H1 (cell line): ENCODE measurements at regions not wholly inside any gene's neighbourhood (a gene's known extent, or its start where the extent isn't known, plus 50 kb on each side); places are given as distances from the start of the nearest gene placed in this dataset.
A peak's percentile ranks its signal among the peaks of the same experiment; 100 is the strongest.

ENCODE experiments used
- CTCF ChIA-PET: fragments of 300-600 bp; sonication (Branson Sonifier 250); formaldehyde crosslinking; loops from one replicate; lab custom pipeline; 2021; ENCODE audit not compliant: partially characterized antibody; lab: Charles Lee
- POLR2A ChIA-PET: fragments of 300-600 bp; sonication (Branson Sonifier 250); formaldehyde crosslinking; loops from one replicate; lab custom pipeline; 2021; ENCODE audit warnings: inconsistent platforms; ENCODE audit not compliant: partially characterized antibody; lab: Charles Lee
- DNase-seq, 2 experiments: peaks; one replicate each; pipeline versions ENCODE4 v3.0.0 to v3.0.0-alpha.2; 2010 to 2022; ENCODE audit warnings: low spot score in 2 of 2, low read depth in 1 of 2, mixed read lengths in 1 of 2
- FAIRE-seq: peaks from 2 replicates; lab custom pipeline; 2011; peaks lifted over from hg19 to GRCh38; lab: Jason Lieb, UNC
- H2AFZ ChIP-seq: 2 replicates; pipeline ENCODE4 v1.8.1; 2012; ENCODE audit warnings: low read length, inconsistent platforms
- H2AK5ac ChIP-seq: 2 replicates; pipeline ENCODE4 v1.6.1; 2013; ENCODE audit warnings: low read depth, low read length
- H2BK120ac ChIP-seq: replicated peaks from 2 replicates; pipeline ENCODE3; 2013; ENCODE audit warnings: low read depth, low read length, inconsistent platforms
- H2BK12ac ChIP-seq: 2 replicates; pipeline ENCODE4 v1.6.1; 2013; ENCODE audit warnings: low read depth, low read length
- H2BK15ac ChIP-seq: 2 replicates; pipeline ENCODE4 v1.6.1; 2013; ENCODE audit warnings: low read length
- H2BK20ac ChIP-seq: 2 replicates; pipeline ENCODE4 v1.6.1; 2013; ENCODE audit warnings: low read length
- H2BK5ac ChIP-seq: 2 replicates; pipeline ENCODE4 v1.6.1; 2013; ENCODE audit warnings: low read depth, low read length
- H3K14ac ChIP-seq: 2 replicates; pipeline ENCODE4 v1.6.1; 2013; ENCODE audit warnings: inconsistent platforms; ENCODE audit not compliant: insufficient read length
- H3K18ac ChIP-seq: 2 replicates; pipeline ENCODE4 v1.6.1; 2013; ENCODE audit warnings: low read length; ENCODE audit errors: extremely low read depth
- H3K23ac ChIP-seq: 2 replicates; pipeline ENCODE4 v1.6.1; 2013; ENCODE audit warnings: inconsistent platforms; ENCODE audit not compliant: insufficient read length
- H3K23me2 ChIP-seq: 2 replicates; pipeline ENCODE4 v1.6.1; 2013; ENCODE audit warnings: low read depth, low read length
- H3K27ac ChIP-seq: 2 replicates; pipeline ENCODE4 v1.6.1; 2011; ENCODE audit warnings: low read depth, low read length, inconsistent platforms
- H3K27me3 ChIP-seq, 4 experiments: replicated peaks in 1 of 4; 1 replicate in 1 of 4; 2 replicates in 3 of 4; pipeline versions ENCODE4 v1.6.1 to v1.8.1; 2011 to 2013; ENCODE audit warnings: low read length in 3 of 4, mild to moderate bottlenecking in 3 of 4, inconsistent platforms in 2 of 4, mixed read lengths in 2 of 4, moderate library complexity in 1 of 4; ENCODE audit not compliant: control insufficient read depth in 3 of 4, insufficient read depth in 3 of 4; ENCODE audit errors: extremely low read depth in 1 of 4
- H3K36me3 ChIP-seq, 4 experiments: 2 replicates each; pipeline versions ENCODE4 v1.6.1 to v1.8.1; 2011 to 2013; ENCODE audit warnings: mild to moderate bottlenecking in 4 of 4, low read length in 3 of 4, moderate library complexity in 2 of 4, control low read depth in 1 of 4, inconsistent platforms in 1 of 4; ENCODE audit not compliant: insufficient read depth in 4 of 4, control insufficient read depth in 2 of 4
- H3K4ac ChIP-seq: replicated peaks from 2 replicates; pipeline ENCODE3; 2013; ENCODE audit warnings: low read length, low read depth, mixed read lengths, inconsistent platforms; ENCODE audit not compliant: insufficient read length
- H3K4me1 ChIP-seq, 4 experiments: replicated peaks in 1 of 4; 1 replicate in 1 of 4; 2 replicates in 3 of 4; pipeline versions ENCODE4 v1.6.1 to v1.8.1; 2011 to 2013; ENCODE audit warnings: low read length in 3 of 4, inconsistent platforms in 2 of 4, mixed read lengths in 1 of 4; ENCODE audit not compliant: insufficient read depth in 4 of 4, control insufficient read depth in 3 of 4
- H3K4me2 ChIP-seq, 2 experiments: 2 replicates each; pipeline versions ENCODE4 v1.6.1 to v1.8.1; 2011 to 2013; ENCODE audit warnings: low read depth in 2 of 2, low read length in 2 of 2, control low read depth in 1 of 2, inconsistent platforms in 1 of 2, mild to moderate bottlenecking in 1 of 2; ENCODE audit not compliant: insufficient read depth in 1 of 2
- H3K4me3 ChIP-seq, 4 experiments: fragments of 200-600, 300-600 bp in 1 of 4; sonication (generic), shearing (Covaris generic), sonication (Bioruptor Twin) in 1 of 4; 2 replicates each; pipeline versions ENCODE4 v1.5.1 to v1.8.1; 2011 to 2016; ENCODE audit warnings: low read length in 4 of 4, low read depth in 3 of 4, control low read depth in 2 of 4, inconsistent platforms in 2 of 4, mild to moderate bottlenecking in 2 of 4, mixed read lengths in 1 of 4, moderate library complexity in 1 of 4; ENCODE audit not compliant: insufficient read depth in 2 of 4; ENCODE audit errors: extremely low read depth in 1 of 4
- H3K56ac ChIP-seq: replicated peaks from 2 replicates; pipeline ENCODE3; 2013; ENCODE audit warnings: low read depth, mild to moderate bottlenecking, mixed read lengths, low read length, inconsistent platforms; ENCODE audit not compliant: insufficient read length
- H3K79me1 ChIP-seq: 2 replicates; pipeline ENCODE4 v1.6.1; 2013; ENCODE audit warnings: low read depth, low read length, control low read depth
- H3K79me2 ChIP-seq, 2 experiments: 2 replicates each; pipeline versions ENCODE4 v1.6.1 to v1.8.1; 2012 to 2013; ENCODE audit warnings: low read length in 2 of 2, mild to moderate bottlenecking in 2 of 2, inconsistent platforms in 1 of 2; ENCODE audit not compliant: insufficient read depth in 2 of 2, control insufficient read depth in 1 of 2
- H3K9ac ChIP-seq, 4 experiments: replicated peaks in 1 of 4; 1 replicate in 1 of 4; 2 replicates in 3 of 4; pipeline versions ENCODE4 v1.6.1 to v1.8.1; 2011 to 2013; ENCODE audit warnings: low read depth in 3 of 4, low read length in 3 of 4, control low read depth in 2 of 4, mild to moderate bottlenecking in 2 of 4, moderate library complexity in 2 of 4, inconsistent platforms in 1 of 4; ENCODE audit errors: extremely low read depth in 1 of 4
- H3K9me3 ChIP-seq, 2 experiments: 2 replicates each; pipeline versions ENCODE4 v1.6.1 to v1.8.1; 2012 to 2013; ENCODE audit warnings: mild to moderate bottlenecking in 2 of 2, moderate library complexity in 2 of 2, control low read depth in 1 of 2, inconsistent platforms in 1 of 2, low read depth in 1 of 2, low read length in 1 of 2, mixed read lengths in 1 of 2; ENCODE audit not compliant: insufficient read depth in 2 of 2
- H4K20me1 ChIP-seq, 2 experiments: replicated peaks in 1 of 2; 2 replicates each; pipeline versions ENCODE3 to v1.8.1; 2011 to 2013; ENCODE audit warnings: inconsistent platforms in 2 of 2, low read length in 2 of 2, mild to moderate bottlenecking in 1 of 2; ENCODE audit not compliant: insufficient read depth in 2 of 2, control insufficient read depth in 1 of 2
- H4K5ac ChIP-seq: 2 replicates; pipeline ENCODE4 v1.6.1; 2013; ENCODE audit warnings: low read length, low read depth, mixed read lengths, inconsistent platforms; ENCODE audit not compliant: insufficient read length
- H4K8ac ChIP-seq: 2 replicates; pipeline ENCODE4 v1.8.0; 2013; ENCODE audit warnings: mild to moderate bottlenecking, moderate library complexity, low read length, inconsistent platforms; ENCODE audit not compliant: insufficient read depth; ENCODE audit errors: extremely low read depth
- H4K91ac ChIP-seq: replicated peaks from 2 replicates; pipeline ENCODE3; 2013; ENCODE audit warnings: low read length, mixed read lengths, inconsistent platforms; ENCODE audit not compliant: insufficient read length
- E2F6 ChIP-seq: IDR thresholded peaks from 2 replicates; pipeline ENCODE4 v1.6.1; 2012; ENCODE audit warnings: inconsistent platforms
- JUND ChIP-seq: IDR thresholded peaks from 2 replicates; pipeline ENCODE4 v1.6.1; 2011; ENCODE audit warnings: mild to moderate bottlenecking, improper control_type of control experiment, low read length
- PHF8 ChIP-seq: fragments of 200-600 bp; sonication (generic); conservative IDR thresholded peaks from 2 replicates; pipeline ENCODE4 v1.7.1; 2012; ENCODE audit warnings: low read depth, mild to moderate bottlenecking, inconsistent platforms, low read length, moderate library complexity
- POLR2A ChIP-seq, 2 experiments: IDR thresholded peaks; 1 replicate in 1 of 2; 2 replicates in 1 of 2; pipeline ENCODE4 v1.6.1; 2011; ENCODE audit warnings: low read depth in 2 of 2, low read length in 2 of 2, mild to moderate bottlenecking in 2 of 2; ENCODE audit errors: control extremely low read depth in 1 of 2
- RNF2 ChIP-seq: fragments of 200-900, 300-1000 bp; sonication (generic); IDR thresholded peaks from 2 replicates; pipeline ENCODE4 v1.7.1; 2016; ENCODE audit warnings: borderline replicate concordance, low read depth, mild to moderate bottlenecking, antibody characterized with exemption, low read length; ENCODE audit not compliant: poor library complexity, severe bottlenecking; ENCODE audit errors: missing control alignments
- SP2 ChIP-seq: IDR thresholded peaks from 2 replicates; pipeline ENCODE4 v1.6.1; 2012; ENCODE audit warnings: mild to moderate bottlenecking, low read length, inconsistent platforms
- SRF ChIP-seq: IDR thresholded peaks from 2 replicates; pipeline ENCODE4 v1.6.1; 2011; ENCODE audit warnings: mild to moderate bottlenecking, low read depth, low read length, moderate library complexity
- TBP ChIP-seq: IDR thresholded peaks from 2 replicates; pipeline ENCODE4 v1.6.1; 2011; ENCODE audit warnings: low read depth, low read length, improper control_type of control experiment
- WGBS, 2 experiments: shearing (Covaris generic) in 1 of 2; methylation state at CpG; one replicate each; pipeline versions ENCODE4 v1.1.6 to v1.1.7; 2013 to 2015; ENCODE audit warnings: low lambda C conversion rate in 2 of 2, mixed read lengths in 2 of 2, inconsistent platforms in 1 of 2, low coverage in 1 of 2, missing lambda C conversion rate in 1 of 2; ENCODE audit not compliant: insufficient replicate concordance in 2 of 2, insufficient coverage in 1 of 2, insufficient read length in 1 of 2; ENCODE audit errors: extremely low coverage in 1 of 2, missing lambda C conversion rate in 1 of 2; 5-methylcytosine and 5-hydroxymethylcytosine counted together

- no peaks in the 10 kb centered on the region for H3K23me2 ChIP-seq
- H3K4me3 ChIP-seq = no peak overlapping the region
- H2AK5ac ChIP-seq = no peak overlapping the region
- DNase-seq = peak in 1 of 2 experiments; percentile 30
- H3K18ac ChIP-seq = peak overlapping the region; percentile 34; the same call in 1 of the 2 replicates
- no peak overlapping the region for H2BK5ac ChIP-seq
- peaks cover 0 to 5% (median 0%) of the 10 kb centered on the region in 4 experiments; a peak in 2 of 7 replicates for H3K4me1 ChIP-seq
- H4K8ac ChIP-seq = no peak overlapping the region
- no peak overlapping the region for H3K9ac ChIP-seq
- no peak overlapping the region for H3K4ac ChIP-seq
- H3K79me2 ChIP-seq = no peaks in the 10 kb centered on the region
- no peak overlapping the region for H3K56ac ChIP-seq
- no peak overlapping the region for H2BK20ac ChIP-seq
- H2BK15ac ChIP-seq = no peak overlapping the region
- ChIA-PET POLR2A (no interaction called here), CTCF (interaction anchor here (1.4 to 4.1 kb wide), 2 partner anchors 16 to 29 kb away, joined by 3 to 17 read pairs; no protein-coding TSS in a partner anchor)
- no peak overlapping the region for H2BK120ac ChIP-seq
- no peaks in the 10 kb centered on the region for H3K79me1 ChIP-seq
- no peak overlapping the region for H3K23ac ChIP-seq
- H3K14ac ChIP-seq = no peak overlapping the region
- no peak for FAIRE-seq
- H4K5ac ChIP-seq = no peak overlapping the region
- no peaks in the 10 kb centered on the region for H3K9me3 ChIP-seq
- H2BK12ac ChIP-seq = no peak overlapping the region
- no peak overlapping the region for H2AFZ ChIP-seq
- H4K20me1 ChIP-seq = no peaks in the 10 kb centered on the region
- H3K27me3 ChIP-seq = no peaks in the 10 kb centered on the region
- no peak overlapping the region for H4K91ac ChIP-seq
- WGBS, 2 experiments = 93% methylated on average over 10 of the region's 10 CpGs; no CpG with 5 or more reads in 1 of the 2 experiments
- no peaks in the 10 kb centered on the region for H3K36me3 ChIP-seq
- no peak overlapping the region for H3K4me2 ChIP-seq
- H3K27ac ChIP-seq = no peak overlapping the region
- no peak for TF ChIP-seq E2F6
- no peak for TF ChIP-seq PHF8
- no peak for TF ChIP-seq TBP
- TF ChIP-seq SP2 = no peak
- TF ChIP-seq SRF = no peak
- TF ChIP-seq RNF2 = no peak
- TF ChIP-seq JUND = no peak
- TF ChIP-seq POLR2A (IDR thresholded peaks at IDR 0.05; ENCODE audit: control extremely low read depth in 1 of 2, low read depth in 2 of 2, low read length in 2 of 2) = no peak
Observed at GRCh38 chr1:29413661-29414060, 177.3 kb downstream of the PTPRU start.
